EH (cell line): ENCODE measurements at regions not wholly inside any gene's neighbourhood (a gene's known extent, or its start where the extent isn't known, plus 50 kb on each side); places are given as distances from the start of the nearest gene placed in this dataset.
A peak's percentile ranks its signal among the peaks of the same experiment; 100 is the strongest.

Experiments used
- DNase-seq: peaks from one replicate; pipeline ENCODE4 v3.0.0-alpha.2; 2015; ENCODE audit warnings: low read depth

DNA sequence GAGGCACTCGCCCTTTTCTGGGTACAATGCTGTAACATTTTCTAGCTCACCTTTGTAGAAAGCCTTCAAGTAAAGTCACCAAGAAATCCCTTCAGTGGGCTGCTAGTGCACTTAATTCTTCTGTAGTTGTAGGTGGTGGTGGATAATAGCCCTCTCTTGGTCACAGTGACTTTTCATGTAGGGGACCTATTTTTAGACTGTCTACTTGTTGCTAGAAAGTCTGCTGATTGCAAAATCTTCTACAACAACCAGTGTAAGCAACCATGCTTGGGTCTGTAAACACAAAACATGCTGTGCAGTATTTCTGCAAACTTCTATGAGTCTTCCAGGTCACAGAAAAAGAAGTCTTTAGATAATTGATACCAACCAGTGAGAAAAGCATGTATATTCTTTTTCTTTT lies 55.6 kb downstream of the PBDC1 start:
- no peak for DNase-seq

DNA sequence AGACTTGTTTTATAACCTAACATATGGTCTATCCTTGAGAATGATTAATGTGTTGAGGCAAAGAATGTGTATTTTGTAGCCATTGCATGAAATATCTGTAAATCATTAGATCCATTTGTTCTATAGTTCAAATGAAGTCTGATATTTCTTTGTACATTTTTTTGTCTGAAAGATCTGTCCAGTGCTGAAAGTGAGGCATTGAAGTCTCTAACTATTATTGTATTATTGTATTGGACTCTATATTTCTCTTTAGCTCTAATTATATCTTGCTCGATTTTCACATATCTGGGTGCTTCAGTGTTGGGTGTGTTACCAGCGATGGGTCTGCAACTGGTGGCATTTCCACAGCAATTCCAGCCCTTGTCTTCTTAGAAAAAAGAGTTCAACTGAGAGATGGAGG lies 76.0 kb downstream of the PBDC1 start:
- DNase-seq: no peak

DNA sequence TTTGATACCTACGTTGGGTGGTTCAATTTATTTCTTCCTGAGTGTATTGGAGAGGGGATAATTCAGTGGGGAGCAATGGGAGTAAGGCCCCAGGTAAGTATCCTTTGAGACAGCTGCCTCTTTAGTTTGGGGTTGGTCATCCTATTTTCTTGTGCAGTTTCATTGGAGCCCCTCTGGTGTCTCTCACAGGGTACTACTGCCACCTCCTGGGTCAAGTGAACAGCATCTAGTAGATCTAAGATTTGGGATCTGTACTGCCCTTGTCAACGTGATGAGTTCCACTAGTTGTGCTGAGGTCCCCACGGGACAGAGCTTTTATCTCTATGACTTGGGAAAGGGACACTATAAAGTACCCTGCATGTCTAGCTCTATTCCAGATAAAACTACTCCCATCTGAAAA lies 80.6 kb downstream of the PBDC1 start:
- peak; percentile 56 for DNase-seq

DNA sequence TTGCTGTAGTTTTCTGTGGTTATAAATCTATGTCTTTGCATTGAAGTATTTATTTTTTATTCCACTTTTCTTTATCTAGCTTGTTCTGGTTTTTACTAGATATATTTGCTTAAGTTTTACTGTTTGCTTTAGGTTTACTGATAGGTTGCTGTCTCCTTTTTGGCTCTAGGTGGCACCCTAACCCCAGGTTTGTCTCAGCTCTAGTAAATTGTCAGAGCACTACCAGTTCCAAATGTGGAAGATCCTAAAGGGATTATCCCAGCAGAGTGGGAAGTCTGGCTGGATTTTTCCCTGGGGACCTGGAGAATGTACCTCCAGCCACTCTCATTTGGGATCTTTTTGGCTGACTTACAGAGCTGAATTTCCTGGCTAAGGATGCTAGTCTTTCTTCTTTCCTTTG lies 106.1 kb downstream of the PBDC1 start:
- peak; percentile 54 for DNase-seq
